Eye (tissue), 1 donor: ENCODE measurements at regions not wholly inside any gene's neighbourhood (a gene's known extent, or its start where the extent isn't known, plus 50 kb on each side); places are given as distances from the start of the nearest gene placed in this dataset.
"Not testable (repeated sequence)": the region's sequence is repeated elsewhere in the genome, so short reads cannot be mapped to it uniquely, and the experiment has no call there.

Experiments used
- DNase-seq: peaks from one replicate; pipeline ENCODE4 v3.0.0-alpha.2; 2015

DNA sequence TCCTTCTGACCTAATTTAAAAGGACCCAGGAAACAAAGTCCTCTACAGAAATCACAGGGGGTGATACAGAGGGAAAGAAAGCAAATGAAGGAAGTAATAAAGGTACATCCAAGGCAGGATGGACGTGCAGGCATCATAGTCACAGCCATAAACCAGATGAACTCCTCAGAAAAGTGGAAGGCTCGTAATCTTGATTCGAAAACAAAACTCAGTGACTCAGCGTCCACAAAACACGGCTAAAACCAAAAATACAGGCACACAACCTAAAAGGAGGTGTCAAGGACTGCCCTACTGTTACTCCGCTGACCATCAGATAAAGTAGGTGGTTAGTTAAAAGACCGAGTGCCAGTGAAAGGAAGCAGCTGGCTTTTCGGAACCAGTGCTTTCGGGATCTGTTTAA, 81.5 kb downstream of the TRIM69 start:
- DNase-seq, result not testable (repeated sequence)

DNA sequence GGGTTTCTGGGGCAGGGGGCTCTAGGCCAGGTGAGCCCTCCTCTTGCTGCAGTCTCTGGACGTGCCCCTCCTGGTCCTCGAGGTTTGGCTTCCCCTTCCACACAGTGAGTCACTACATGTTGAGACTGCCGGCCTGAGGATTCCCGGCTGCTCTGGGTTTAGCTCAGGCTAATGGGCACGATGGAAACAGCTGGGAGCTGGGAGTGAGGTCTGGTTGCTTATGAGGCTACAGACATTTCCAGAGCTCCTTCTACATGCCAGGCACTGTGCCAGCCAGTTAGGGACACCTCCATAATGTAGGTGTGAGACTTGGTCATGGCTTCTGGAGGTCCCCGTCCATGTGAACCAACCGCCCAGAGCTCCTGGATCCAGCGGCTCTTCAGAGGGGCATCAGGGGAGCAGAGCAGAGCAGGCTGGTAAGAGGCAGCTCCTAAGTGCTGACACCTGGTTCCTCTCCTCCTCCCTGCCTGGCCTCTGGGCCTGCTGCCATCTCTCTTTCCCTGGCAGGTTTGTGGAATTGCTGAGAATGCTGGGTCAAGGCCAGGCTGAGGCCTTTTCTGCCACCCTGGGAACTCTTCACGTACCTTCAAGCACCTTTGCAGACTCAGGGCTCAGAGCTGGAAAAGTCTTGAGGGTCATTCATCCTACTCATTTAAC, 83.1 kb downstream of the TRIM69 start:
- not testable (repeated sequence) for DNase-seq

DNA sequence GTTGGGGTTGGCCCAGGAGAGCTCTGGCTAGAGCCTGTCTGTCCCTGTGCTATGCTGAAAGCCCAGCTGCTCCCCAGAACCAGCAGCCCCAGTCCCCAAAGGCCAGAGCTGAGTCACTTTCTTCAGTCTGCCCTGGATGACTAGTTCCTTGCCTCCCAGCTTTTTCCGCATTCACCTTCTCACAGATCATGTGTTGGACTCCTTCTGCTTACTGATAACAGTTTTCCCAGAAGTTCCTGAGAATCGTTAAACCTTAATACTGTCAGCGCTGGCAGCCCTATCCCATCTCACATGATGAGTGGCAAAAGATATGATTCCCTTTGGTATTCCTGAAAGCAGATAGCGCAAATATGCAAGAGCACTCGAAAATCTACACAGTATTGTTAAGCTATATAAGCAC, 84.2 kb downstream of the TRIM69 start:
- DNase-seq, result not testable (repeated sequence)

DNA sequence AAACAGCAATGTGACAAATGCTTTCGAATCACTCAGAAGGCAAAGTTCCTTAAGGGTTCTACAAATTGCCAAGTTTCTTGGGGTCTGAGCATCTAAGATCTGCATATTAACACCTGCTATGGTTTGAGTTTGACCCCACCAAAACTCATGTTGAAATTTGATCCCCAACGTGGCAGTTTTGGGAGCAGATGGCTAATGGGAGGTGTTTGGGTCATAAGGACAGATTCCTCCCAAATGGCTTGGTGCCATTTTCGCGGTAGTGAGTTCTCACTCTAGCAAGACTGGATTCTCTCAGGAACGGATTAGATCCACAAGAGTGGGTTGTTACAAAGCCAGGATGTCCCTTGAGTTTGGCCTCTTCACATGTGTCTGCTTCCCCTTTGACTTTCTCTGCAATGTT, 84.6 kb downstream of the TRIM69 start:
- not testable (repeated sequence) for DNase-seq

DNA sequence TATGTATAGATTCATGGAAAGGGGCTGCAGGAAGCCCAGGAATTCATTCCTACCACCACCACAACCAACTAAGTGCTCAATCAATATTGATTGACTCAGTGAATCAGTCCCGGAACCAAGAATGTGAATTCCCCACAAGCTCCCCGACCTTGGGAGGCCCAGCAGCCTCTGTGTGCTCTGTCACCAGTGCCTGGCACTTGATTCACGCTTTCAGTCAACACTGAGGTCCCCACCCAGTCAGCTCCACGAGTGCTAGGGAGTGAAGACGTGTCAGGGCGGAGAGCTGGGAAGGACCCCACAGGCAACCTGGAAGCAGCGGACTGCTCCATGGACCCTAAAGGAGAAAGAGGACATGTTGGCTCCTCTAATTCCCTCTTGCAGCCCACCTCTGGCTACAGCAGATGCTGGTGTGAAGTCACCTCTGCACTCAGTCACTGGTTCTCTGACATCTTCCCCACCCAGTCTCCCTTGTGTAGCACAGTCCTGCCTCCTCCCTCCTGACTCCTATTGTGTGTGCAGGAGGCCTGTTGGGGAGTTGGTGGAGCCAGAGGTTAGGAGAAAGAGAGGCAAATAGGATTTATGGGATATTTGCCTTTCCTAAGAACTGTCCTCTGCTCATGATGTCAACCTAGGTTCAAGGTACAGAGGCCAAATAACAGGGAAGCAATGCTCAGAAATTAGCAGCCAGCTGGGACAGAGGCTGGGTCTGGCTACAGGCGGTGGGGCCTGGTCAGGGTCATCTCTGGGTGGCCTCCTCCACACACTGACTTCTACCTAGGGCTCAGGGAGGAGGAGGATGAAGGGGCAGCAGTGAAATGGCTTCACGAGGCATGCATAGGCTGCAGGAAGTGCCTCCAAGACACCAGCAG, 88.2 kb downstream of the TRIM69 start:
- DNase-seq, result not testable (repeated sequence)

DNA sequence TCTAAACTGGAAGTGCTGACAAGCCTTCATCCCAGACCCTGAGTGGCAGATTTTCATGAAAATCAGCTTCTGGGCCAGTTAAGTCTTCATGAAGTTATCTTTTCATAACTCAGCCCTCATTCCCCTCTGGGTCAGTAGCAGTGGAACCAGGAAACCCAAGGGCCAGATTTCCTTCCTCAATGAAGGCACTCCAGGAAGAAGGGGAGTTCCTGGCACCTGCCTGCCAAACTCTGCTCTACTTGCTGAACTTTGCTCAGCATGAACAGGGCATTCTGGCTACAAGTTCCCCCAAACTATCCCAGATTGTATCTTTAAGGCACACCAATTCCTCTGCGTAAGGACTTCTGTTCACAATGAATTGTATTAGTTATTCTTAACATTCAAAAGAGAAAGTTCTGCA, 90.3 kb downstream of the TRIM69 start:
- DNase-seq, result not testable (repeated sequence)

DNA sequence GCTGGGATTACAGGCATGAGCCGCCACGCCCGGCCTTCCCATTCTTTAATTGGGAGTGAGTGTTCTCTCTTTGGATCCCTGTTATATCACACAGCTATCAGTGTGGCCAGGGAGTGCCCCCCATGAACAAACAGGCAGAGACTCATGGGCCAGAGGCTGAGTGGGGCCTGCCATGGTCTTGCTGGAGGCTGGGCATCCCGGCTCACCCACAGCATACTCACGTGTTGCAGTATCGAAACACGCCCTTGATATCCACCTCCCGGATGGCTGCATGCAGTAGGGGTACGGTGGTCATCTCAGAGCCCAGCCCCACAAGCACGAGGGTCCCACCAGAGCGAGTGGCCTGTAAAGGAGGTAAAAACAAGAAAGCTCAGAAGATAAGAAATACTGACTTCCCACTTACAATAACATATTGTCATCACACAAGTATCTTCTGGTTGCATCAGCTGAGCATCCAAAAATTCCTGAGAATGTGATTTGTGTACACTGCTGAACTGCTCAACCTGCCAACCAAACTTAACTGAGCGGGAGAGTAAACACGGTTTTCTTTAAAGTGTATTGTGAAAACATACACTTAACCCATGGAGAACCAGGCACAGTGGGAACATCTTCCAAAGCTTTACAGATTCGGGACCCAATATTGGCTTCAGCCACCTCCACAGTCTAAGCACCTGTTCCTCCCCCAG, 92.0 kb downstream of the TRIM69 start:
- DNase-seq, result not testable (repeated sequence)

DNA sequence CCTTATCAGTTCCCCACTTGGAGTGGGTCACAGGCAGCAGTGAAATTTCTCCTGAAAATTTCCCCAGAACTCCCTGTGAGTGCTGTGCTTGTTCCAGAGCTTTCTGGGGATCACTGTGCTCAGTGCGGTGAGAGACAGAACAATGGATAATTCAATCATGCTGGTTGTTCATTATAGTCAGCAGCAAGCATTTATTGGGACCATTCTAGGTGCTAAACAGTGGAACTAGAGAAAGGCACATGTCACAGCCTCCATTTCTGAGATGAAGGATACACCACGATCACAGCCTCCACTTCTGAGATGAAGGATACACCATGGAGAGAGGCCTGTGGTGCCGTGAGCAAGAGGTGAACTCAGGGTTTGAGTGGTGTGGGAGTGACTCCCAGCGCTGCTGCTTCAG, 92.8 kb downstream of the TRIM69 start:
- DNase-seq, result not testable (repeated sequence)

DNA sequence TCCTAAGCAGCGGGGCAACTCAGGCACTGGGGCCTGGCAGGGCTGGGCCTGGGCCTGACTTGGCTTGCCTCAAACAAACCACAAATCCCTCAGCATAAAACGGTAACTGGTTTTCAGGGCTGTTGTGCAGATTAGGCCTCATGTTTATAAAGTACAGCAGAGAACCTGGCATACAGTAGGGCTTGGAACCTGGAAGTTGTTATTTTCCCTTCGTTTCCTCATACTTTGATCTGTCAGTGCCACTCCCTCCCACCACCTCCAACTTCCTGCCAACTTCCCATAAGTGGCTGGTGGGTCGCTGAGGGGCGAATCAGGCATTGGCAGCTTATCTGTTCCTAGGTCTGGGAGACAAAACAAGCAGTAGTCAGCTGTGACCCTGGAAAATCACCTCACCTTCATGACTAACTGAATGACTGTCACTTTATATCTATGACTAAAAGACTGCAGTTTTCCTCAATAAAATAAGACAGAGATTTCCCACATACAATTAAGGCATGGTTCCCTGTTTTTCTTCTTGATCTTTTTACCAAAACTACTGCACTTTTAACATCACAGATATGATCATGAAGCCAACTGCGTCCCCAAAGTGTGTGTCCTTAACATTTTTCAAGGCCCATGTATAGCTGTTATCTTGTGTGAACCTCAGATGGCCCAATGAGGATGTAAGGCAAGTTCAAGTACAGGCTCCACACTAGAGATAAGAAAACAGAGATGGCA, 94.5 kb downstream of the TRIM69 start:
- DNase-seq, result not testable (repeated sequence)

DNA sequence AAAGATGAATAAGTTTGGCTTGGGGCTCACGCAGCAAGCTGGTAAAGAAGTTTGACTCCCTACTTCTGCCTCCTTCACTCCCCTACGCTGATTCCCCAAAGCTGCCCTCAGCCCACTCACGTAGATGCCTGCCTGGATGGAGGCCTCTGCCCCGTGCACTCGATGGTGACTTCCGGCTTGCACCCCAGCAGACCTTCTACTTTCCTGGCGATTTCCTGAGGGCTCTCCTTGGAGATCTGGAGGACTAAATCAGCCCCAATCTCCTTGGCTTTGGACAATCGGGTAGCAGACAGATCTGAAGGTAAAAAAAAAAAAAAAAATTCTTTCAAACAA, 95.0 kb downstream of the TRIM69 start:
- not testable (repeated sequence) for DNase-seq

DNA sequence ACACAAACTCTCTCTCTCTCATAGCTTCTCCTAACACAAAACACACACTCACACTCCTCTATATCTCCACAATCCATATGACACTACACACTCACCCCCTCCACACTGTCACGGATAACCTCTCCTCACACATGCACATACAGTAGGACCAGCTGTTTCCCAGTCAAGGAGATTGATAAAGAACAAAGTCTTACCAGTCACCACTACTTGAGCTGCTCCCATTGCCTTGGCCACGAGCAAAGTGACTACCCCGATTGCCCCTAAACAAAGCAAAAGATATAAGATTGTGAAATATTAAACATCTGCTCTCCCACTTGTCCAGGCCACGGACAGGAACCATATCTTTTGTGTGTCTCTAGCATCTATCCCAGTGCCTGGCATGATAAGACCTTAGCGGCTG, 95.8 kb downstream of the TRIM69 start:
- not testable (repeated sequence) for DNase-seq

DNA sequence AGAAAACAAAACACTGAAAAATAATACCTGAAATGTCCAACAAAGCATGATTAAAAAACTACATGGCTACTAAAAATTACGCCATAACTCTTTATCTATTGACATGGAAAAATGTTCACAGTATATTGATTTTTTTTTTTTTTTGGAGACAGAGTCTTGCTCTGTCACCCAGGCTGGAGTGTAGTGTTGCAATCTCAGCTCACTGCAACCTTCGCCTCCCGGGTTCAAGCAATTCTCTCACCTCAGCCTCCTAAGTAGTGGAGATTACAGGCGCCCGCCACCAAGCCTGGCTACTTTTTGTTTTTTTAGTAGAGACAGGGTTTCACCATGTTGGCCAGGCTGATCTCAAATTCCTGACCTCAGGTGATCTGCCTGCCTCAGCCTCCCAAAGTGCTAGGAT, 96.8 kb downstream of the TRIM69 start:
- DNase-seq, result not testable (repeated sequence)

DNA sequence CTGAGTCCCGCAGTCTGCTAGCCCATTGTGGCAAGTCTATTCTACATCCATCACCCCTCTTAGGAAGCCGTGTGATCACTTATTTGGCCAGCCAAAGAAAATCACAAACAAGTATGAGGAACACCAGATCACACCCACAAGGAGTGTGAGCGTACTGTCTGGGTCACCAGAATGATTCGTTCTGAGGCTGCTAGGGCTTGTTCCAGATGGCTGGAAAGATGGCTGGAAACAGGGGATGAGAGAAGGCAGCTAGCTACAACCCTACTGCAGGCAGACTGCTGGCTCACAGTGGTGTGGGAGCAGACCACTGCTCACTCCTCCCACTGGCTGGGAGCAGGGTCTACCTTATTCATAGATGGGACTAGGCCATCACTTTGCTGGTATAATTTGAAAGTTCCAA, 97.4 kb downstream of the TRIM69 start:
- DNase-seq, result not testable (repeated sequence)

DNA sequence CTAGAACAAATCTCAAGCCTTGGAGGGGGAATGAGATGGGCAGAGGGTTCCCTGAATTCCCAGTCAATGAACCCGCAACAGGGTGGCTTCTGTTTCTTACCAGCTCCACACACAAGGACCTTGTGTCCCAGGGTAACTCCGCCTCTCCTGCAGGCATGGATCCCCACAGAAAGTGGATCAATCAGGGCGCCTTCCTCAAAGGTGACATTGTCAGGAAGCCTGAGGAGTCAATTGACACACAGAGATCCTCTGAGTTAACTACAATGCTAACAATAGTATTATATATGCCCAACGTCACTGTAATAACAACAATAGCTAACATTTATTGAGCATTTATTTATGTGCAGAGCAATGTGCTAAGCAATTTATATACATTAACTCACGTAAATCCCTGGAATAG, 98.8 kb downstream of the TRIM69 start:
- not testable (repeated sequence) for DNase-seq

DNA sequence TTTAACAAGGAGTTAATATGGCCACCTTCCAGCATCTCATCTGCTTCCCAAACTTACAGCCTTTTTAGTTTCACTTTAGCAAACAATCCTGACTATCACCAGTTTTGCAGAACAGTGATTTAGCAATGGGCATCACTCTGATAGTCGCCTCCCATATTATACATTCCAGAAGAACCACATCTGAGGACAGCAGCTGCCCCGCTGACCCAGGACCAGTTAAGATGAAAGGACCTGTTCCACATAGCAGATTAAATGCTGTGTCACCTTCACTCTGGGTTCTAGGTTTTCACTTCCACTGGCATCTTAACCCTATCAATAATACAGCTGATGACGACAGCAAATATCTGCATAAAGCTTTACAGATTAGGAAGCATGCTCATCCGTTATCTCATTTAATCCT, 99.8 kb downstream of the TRIM69 start:
- no peak for DNase-seq

DNA sequence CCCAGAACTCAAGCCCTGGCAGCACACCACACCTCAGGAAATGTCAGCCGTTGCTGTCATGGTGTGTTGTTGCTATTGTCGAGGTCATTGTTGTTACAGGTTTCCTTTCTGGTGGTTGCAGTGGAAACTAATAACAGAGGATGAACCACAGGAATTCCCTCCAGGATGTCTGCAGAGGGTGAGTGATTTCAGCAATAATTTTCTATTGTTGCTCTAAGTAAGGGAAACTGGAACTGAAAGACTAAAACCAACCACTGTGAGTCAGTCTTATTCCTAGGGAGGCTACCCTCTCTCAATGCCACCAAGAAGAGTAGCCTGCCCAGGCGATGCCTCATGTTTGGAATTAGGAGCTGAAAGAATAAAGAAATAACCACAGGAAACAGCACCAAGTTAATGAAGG, 102.6 kb downstream of the TRIM69 start:
- DNase-seq, result not testable (repeated sequence)

DNA sequence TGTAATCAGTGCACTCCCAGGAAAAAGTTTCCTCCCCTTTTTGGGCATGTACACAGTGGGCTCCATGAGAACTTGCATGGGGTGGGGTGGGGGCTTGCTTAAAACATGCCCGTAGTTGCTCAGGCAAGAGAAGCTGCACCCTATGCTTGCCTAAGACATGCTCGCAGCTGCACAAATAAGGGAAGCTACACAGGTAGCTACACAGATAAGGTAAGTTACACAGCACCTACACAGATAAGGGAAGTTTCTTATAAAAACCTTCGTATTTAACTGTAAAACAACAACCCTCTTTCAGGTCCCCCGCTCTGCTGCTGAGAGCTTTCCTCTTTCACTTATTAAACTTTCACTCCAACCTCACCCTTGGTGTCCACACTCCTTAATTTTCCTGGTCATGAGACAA, 105.4 kb downstream of the TRIM69 start:
- DNase-seq, result not testable (repeated sequence)

DNA sequence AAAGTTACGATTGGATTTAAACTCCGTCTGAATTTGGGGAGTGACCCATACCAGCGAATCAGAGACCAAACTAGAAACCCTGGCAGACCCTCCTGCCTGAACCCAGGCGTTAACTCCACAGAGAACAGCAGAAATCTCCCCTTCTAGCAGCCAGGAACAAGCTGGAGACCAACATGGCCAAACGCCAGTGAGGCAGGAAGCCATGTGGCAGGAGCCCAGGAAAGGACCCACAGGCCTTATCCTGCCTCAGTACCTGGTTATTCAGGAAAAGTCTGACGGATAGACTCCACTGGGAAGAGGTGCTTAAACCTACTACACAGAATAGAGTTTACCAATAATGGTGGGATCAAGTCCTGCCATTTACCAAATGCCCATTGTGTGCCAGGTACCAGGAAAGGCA, 106.6 kb downstream of the TRIM69 start:
- DNase-seq, result not testable (repeated sequence)

DNA sequence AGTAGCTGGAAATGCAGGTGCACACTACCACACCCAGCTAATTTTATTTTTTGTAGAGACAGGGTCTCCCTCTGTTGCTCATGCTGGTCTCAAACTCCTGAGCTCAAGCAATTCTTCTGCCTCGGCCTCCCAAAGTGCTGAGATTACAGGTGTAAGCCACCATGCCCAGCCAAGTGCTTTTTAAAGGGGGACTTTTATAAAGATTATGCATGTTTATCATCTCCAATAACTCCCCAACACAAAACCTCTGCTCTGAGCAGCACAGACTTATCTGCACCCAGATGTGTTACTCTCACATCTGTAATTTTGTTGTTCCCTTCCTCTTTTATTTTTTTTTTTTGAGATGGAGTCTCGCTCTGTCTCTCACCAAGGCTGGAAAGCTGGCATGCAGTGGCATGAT, 108.6 kb downstream of the TRIM69 start:
- not testable (repeated sequence) for DNase-seq

DNA sequence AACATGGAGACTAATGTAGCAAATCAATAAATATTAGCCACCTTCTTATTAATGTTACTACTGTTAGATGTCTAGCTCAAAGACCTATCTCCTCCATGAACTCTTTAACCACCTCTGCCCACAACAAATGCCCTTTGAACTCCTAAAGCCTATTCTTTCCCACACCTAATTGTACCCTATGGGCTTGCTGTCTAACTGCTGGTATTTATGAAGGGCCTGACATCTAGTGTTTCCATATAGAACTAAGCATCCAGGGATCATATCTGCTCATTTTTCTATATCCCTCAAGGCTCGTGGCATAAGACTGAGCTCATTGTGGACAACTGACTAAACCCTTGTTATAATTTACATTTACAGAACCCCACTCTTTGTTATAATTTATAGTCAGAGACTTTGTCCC, 109.8 kb downstream of the TRIM69 start:
- DNase-seq, result not testable (repeated sequence)

DNA sequence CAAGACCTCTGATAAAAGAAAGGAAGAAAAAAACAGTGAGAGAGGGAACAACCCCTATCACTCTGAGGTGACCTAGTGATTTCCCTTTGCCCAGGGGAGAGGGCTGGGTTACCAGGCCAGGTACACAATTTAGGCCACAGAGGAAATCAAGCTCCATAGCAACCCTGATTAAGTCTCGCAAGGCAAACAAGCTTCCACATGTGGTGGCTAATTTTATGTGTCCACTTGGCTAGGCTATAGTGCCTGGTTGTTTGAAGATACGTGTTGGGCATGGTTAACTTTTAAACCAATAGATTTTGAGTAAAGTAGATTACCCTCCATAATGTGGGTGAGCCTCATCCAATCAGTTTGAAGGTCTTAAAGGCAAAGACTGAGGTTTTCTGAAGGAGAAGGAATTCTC, 108.9 kb upstream of the TERB2 start:
- DNase-seq, result not testable (repeated sequence)

DNA sequence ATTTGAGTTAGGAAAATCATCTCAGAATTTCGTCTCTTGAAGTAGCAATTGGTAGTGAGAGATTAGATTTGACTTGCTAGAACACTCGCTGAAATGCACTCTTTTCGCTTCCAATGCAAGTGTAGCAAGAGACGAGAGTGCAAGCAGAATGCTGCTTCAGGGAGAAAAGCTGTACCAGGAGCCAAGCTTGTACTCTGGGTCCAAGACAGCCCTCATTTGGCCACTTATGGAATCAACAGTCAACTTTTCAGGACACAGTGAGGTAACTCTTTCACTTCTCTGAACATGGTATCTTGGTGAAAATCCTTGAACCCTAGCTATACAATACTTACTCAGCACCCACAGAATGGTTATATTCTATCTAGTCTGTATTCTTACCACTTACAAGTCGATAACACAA, 107.6 kb upstream of the TERB2 start:
- not testable (repeated sequence) for DNase-seq
